GM18867 (cell line): ENCODE measurements at regions not wholly inside any gene's neighbourhood (a gene's known extent, or its start where the extent isn't known, plus 50 kb on each side); places are given as distances from the start of the nearest gene placed in this dataset.
"Not testable (repeated sequence)": the region's sequence is repeated elsewhere in the genome, so short reads cannot be mapped to it uniquely, and the experiment has no call there.

Source experiments
- ATAC-seq: cut with Tn5 transposase; IDR thresholded peaks from one replicate; pipeline ENCODE4 v1.9.1; 2021; ENCODE audit warnings: mild to moderate bottlenecking, moderate library complexity; ENCODE audit not compliant: unreplicated experiment

GRCh38 chr2:41222593-41222992 is 770.7 kb upstream of the SLC8A1 start:
- no peak for ATAC-seq

DNA sequence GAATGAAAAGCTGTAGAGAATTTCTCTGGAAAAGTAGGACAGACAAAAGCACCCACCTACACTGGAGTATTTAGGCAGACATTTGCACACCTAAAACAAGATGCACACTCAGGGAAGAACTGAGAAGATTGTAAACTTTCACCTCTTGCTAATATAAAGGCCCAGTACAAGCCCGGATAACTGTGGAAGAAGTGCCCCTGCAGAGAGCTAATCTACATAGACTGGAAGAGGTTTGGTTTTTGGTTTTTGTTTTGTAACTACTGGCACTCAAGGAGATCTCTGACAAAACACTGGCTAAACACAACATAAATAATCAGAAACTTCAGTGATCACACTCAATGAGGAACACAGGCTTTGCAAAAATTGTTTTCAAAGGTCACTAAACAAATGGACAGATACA is 782.2 kb upstream of the SLC8A1 start:
- ATAC-seq: no peak

DNA sequence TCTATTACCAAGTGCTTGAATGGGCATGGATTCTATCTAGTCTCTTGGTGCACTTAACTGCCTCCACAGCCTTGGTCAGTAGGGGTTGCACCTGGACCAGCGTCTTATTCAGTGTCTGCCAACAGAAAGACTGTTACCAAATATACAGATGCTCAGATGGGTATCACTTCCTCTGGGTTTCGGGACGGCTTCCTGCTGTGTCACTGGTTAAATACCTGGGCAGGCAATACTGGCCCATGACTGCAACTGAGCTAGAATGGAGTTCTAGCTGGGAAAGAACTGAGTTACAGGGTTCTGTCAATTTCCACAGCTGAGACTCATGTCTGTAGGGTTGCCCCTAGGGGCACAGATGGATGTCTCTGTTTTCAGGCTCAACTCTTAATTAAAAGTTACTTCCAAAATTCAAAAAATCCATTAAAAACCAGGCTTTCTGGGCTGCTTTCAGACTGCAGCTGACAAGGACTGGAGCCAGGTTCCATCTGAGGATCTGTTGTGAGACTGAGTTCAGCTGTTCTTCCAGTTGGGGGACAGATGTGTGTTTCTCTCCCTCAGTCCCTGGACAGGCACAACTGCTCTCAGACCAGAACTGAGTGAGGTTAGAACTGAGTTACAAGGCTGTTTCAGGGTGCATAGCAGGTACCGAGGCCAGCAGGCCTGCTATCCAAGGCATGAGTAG is 789.6 kb upstream of the SLC8A1 start:
- peak; percentile 59 for ATAC-seq

GRCh38 chr2:41242001-41242331 is 790.1 kb upstream of the SLC8A1 start:
- ATAC-seq: no peak

DNA sequence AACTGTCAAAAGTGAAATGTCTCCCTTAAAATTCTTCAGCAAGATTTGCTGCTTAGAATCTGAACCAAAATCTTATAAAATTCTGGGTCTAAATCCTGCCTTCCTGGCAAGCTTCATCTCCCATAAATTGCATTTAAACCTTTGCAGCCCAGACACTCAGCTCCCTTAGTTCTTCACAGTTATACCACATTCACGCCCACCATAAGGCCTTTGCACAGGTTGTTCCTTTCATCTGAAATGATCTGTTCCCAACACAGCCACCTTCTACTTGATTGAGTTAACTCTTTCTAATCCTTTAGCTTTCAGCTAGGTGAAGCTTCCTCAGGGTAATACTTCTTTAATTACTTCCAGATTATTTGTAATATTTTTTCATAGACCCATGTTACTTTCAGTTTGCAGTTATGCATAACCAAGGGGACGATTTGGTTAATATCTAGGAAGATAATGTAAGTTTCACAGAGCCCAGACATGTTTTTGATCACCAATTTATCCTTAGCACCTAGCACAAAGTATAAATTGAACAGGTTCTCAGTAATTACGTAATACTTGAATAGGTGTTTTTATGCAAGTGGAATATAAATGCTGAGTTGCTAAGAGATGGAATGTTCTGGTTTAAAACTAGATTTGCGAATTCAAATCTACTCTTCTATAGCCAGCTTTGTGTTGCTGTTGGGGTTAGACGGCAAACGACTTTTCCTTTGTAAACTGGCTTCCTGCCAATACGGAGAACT is 779.7 kb upstream of the PKDCC start:
- ATAC-seq: no peak

- ATAC-seq: no peak
Observed at GRCh38 chr2:41283079-41283775, 764.6 kb upstream of the PKDCC start.

DNA sequence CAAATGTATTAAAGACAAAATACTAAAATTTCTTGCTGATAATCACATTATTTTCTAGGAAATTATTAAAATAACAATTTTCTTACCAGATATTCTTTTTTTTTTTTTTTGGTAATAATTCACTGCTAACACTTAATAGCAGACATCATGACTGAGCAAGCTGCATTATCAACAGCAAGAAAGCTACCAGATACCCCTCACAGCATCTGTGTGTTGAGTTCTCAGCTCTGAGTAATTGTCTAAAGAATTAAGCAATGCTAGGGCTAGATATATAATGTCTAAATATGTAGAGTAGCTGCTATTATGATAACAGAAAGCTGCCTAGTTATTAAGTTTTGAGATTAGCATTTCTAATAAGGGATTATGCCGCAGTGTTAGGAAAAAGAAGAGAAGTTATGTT is 754.3 kb upstream of the PKDCC start:
- no peak for ATAC-seq

GRCh38 chr2:41294331-41294730 is 753.5 kb upstream of the PKDCC start:
- ATAC-seq: no peak

DNA sequence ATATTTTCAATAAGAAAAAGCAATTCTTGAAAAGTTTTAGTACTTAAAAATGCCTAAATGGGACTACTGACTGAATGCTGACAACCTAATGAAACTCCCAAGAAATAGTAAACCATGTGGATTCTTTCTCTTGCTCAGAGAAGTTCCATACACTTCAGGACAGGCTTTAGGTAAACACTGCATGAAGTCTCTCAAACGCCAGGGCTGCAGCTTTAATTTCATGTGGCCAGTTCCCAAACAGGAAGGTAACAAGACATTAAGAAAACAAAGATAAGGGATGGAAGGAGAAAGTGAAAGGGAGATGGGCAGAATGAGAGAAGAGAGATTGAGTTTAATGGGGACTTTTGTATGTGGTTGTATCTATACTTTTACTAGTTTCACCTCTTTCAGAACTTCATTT is 734.7 kb upstream of the PKDCC start:
- ATAC-seq: no peak

GRCh38 chr2:41314511-41315070 is 733.2 kb upstream of the PKDCC start:
- no peak for ATAC-seq

DNA sequence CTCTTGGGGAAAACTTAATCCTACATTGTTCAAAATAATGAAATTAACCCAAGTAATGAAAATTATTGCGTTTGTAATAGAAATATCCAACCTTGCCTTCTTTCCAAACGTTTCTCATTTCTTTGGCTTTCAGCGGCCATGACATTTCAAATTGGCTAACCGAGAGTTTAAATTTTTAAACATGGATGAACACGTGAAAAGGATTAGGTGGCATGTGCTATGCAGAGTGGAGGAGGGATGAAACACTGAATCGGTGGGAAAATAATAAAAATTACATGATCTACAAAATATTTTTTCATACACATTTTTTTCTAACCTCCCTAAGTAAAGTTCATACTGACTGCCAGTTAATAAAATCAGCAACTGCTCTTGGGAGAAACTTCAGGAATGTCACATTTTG is 728.4 kb upstream of the PKDCC start:
- no peak for ATAC-seq

DNA sequence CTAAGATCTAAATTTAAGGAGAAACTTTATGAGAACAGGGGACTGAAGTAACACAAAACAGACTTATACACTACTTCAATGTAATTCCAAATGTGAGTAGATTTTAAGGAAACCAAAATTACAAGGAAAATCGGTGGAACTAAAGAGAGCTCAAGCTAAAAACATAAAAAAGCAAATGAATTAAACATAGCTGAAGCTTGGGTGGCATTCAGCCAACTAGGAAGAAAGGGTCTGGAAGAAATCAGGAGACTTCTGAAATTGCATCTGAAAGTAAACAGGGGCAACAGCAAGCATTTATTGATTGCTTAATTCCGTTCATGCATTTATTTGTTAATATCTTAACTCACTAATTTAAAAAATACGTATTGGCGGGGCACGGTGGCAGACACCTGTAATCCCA is 727.3 kb upstream of the PKDCC start:
- ATAC-seq: no peak

GRCh38 chr2:41321351-41321750 is 726.5 kb upstream of the PKDCC start:
- ATAC-seq: no peak

GRCh38 chr2:41326851-41327250 is 721.0 kb upstream of the PKDCC start:
- no peak for ATAC-seq

GRCh38 chr2:41329040-41329439 is 718.8 kb upstream of the PKDCC start:
- no peak for ATAC-seq

- no peak for ATAC-seq
Observed at GRCh38 chr2:41334159-41334558, 713.7 kb upstream of the PKDCC start.

DNA sequence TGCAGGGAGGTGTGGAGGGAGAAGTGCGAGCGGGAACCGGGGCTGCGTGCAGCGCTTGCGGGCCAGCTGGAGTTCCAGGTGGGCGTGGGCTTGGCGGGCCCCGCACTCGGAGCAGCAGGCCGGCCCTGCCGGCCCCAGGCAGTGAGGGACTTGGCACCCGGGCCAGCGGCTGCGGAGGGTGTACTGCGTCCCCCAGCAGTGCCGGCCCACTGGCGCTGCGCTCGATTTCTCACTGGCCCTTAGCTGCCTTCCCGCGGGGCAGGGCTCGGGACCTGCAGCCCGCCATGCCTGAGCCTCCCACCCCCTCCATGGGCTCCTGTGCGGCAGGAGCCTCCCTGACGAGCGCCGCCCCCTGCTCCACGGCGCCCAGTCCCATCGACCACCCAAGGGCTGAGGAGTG is 712.2 kb upstream of the PKDCC start:
- not testable (repeated sequence) for ATAC-seq

GRCh38 chr2:41337956-41338355 is 709.9 kb upstream of the PKDCC start:
- ATAC-seq: no peak

GRCh38 chr2:41344529-41344928 is 703.3 kb upstream of the PKDCC start:
- ATAC-seq: no peak

DNA sequence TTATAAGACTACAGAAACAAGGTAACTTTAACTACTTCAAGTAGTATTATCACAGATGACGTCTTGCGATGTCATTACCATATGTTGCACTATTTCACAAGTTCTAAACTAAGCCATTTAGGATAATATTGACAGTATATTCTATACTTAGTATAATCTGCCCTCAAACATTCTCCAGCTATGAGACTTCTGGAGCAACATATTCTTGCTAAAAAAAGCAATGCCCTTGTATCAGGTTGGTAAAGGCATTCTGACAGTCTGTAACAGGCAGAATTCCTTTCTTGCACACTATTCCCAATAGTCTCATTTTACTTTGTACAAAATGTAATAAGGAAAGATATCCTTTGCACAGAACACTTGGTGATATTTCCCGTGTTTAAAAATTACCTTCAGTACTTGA is 694.8 kb upstream of the PKDCC start:
- no peak for ATAC-seq

DNA sequence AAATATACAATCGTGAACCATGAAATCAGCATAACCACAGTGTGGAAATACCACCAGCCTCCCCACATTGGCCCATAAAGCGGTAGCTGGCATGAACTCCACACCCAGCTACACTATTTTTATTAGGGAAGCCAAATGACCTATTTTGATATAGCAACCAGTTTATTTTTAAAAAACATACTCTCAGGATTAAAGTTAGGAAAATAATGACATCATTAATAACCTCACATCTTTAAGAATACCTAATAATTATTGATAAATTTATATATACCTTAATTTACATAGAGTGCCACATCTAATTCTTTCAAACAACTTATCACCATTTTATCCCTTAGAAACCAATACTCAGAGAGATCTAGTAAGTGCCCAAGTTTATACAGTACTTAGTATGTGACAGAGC is 692.0 kb upstream of the PKDCC start:
- no peak for ATAC-seq

DNA sequence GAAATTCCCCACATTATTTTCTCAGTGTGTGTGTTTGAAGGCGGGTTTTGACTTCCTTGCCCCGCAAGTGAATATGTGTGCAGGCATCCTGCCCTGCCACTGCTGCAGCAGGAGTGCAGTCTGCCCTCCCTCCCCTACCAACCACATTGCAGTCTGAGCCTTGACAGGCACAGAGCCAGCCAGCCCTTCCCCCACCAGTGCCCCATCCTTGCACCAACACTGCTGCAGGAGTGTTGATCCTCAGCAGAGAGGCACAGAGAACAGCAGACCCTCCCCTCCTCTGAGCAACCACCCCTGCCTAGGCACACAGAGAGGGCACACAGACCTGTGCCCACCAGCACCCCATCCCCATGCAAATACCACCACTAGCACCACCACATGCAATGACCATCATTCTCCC is 683.0 kb upstream of the PKDCC start:
- ATAC-seq: no peak
